NT2/D1 (cell line): ENCODE measurements at regions not wholly inside any gene's neighbourhood (a gene's known extent, or its start where the extent isn't known, plus 50 kb on each side); places are given as distances from the start of the nearest gene placed in this dataset.

ENCODE experiments used
- DNase-seq: peaks from one replicate; pipeline ENCODE4 v3.0.0-alpha.2; 2011; ENCODE audit warnings: low read depth, low spot score
- H3K27me3 ChIP-seq: 2 replicates; pipeline ENCODE4 v1.6.0; 2011; ENCODE audit warnings: mild to moderate bottlenecking; ENCODE audit not compliant: insufficient read length, insufficient read depth
- H3K36me3 ChIP-seq: 2 replicates; pipeline ENCODE4 v1.6.1; 2011; ENCODE audit warnings: mild to moderate bottlenecking, low read length, mixed read lengths; ENCODE audit not compliant: insufficient read depth, insufficient read length
- H3K4me1 ChIP-seq: 2 replicates; pipeline ENCODE4 v1.5.1; 2011; ENCODE audit not compliant: insufficient read depth, insufficient read length
- H3K4me3 ChIP-seq: 2 replicates; pipeline ENCODE4 v1.5.1; 2011; ENCODE audit warnings: low read depth; ENCODE audit not compliant: insufficient read length
- H3K9ac ChIP-seq: 2 replicates; pipeline ENCODE4 v1.6.0; 2011; ENCODE audit warnings: low read depth; ENCODE audit not compliant: insufficient read length
- H3K9me3 ChIP-seq: 2 replicates; pipeline ENCODE4 v1.5.1; 2011; ENCODE audit warnings: mild to moderate bottlenecking, low read length; ENCODE audit not compliant: insufficient read depth
- SUZ12 ChIP-seq: IDR thresholded peaks from 2 replicates; pipeline ENCODE4 v1.6.1; 2011; ENCODE audit not compliant: insufficient read length, insufficient read depth; ENCODE audit errors: extremely low read depth
- YY1 ChIP-seq: IDR thresholded peaks from 2 replicates; pipeline ENCODE4 v1.6.1; 2011; ENCODE audit not compliant: insufficient read length, insufficient read depth
- ZNF274 ChIP-seq: IDR thresholded peaks from 2 replicates; pipeline ENCODE4 v1.6.1; 2011; ENCODE audit warnings: mild to moderate bottlenecking, low read depth, low read length

DNA sequence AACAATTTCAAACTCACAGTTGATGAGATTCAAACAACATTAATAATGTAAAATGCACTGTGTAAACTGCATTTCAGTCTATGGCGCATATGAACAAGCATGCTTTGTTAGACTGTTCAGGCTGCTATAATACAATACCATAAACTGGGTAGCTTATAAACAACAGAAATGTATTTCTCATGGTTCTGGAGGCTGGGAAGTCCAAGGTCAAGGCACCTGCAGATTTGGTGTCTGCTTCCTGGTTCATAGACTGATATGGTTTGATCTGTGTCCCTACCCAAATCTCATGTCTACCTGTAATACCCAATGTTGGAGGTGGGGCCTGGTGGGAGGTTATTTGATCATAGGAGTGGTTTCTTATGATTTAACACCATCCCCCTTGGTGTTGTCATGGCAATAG is 148.1 kb upstream of the SERPINE2 start:
- H3K9ac ChIP-seq = no peak overlapping the region
- H3K9me3 ChIP-seq = peaks cover 18% of the 10 kb centered on the region; the same call in 1 of the 2 replicates
- no peak for DNase-seq
- H3K27me3 ChIP-seq = no peaks in the 10 kb centered on the region
- H3K4me3 ChIP-seq = no peak overlapping the region
- no peaks in the 10 kb centered on the region for H3K36me3 ChIP-seq
- no peaks in the 10 kb centered on the region for H3K4me1 ChIP-seq
- TF ChIP-seq SUZ12 = no peak
- TF ChIP-seq ZNF274 = no peak
- no peak for TF ChIP-seq YY1

DNA sequence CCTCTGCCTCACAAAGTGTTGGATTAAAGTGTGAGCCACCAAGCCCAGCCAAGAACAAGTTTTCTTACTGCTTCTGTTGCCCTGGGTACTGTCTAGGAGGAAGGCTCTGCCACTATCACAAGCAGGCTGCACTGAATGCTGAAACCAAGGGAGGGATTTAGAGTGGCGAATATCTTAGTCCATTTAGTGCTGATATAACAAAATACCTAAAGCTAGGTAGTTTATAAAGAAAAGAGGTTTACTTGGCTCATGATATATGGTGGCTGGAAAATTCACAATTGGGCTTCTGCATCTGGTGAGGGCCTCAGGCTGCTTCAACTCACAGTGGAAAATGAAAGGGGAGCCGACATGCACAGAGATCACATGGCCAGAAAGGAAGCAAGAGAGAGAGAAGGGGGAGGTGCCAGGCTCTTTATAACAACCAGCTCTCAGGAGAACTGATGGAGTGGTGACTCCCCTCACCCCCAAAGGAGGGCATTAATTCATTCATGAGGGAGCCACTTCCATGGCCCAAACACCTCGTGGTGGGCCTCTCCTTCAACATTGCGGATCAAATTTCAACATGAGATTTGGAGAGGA is 146.0 kb upstream of the SERPINE2 start:
- no peaks in the 10 kb centered on the region for H3K4me1 ChIP-seq
- DNase-seq = no peak
- H3K9ac ChIP-seq = no peak overlapping the region
- 0 out of 2 replicates have a peak, but pooled peaks cover 6% of the 10 kb centered on the region for H3K9me3 ChIP-seq
- no peak overlapping the region for H3K4me3 ChIP-seq
- H3K36me3 ChIP-seq = no peaks in the 10 kb centered on the region
- no peaks in the 10 kb centered on the region for H3K27me3 ChIP-seq
- TF ChIP-seq ZNF274 (no peak), YY1 (no peak), SUZ12 (no peak)

DNA sequence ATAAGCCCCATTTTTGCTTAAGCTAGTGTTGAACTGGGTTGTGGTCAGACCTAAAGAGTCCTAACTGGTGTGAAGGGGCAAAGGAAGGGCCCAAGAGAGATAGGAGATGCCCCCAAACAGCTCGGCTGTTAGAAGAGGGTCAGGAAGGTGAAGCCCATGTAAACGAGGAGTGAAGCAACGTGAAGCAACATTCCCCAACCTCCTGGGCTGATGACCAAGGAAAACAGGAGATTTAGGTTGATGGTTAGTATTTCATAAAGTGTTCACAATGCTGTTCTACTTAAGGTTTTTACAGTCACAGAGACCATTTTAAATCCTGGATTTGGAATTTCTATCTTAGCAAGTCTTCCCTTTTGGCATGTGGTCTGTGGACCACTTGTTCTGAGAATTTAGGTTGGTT is 144.0 kb upstream of the SERPINE2 start:
- Histone ChIP-seq H3K36me3 (no peaks in the 10 kb centered on the region), H3K4me3 (no peak overlapping the region), H3K27me3 (no peaks in the 10 kb centered on the region), H3K9me3 (peaks cover 6% of the 10 kb centered on the region; the same call in 1 of the 2 replicates), H3K4me1 (no peaks in the 10 kb centered on the region), H3K9ac (no peak overlapping the region)
- DNase-seq = no peak
- TF ChIP-seq SUZ12 (no peak), ZNF274 (no peak), YY1 (no peak)

DNA sequence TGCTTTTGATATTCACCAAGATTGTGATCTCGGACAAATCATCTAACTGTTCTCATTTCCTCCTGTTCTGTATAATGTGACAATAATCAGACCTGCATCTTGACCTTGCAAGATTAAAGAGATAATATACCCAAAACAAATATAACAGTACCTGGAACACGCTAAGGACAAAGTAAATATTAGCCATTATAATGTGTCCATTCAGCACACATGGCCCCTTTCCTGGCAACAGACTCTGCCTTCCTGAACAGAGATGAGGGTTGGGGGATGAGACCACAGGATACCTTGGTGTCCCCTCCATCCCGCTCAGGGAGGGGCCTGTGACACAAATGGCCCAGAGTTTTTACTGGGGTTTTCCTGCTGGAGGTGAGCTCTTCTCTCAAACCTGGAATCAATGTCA is 143.4 kb upstream of the SERPINE2 start:
- Histone ChIP-seq H3K9me3 (peaks cover 4% of the 10 kb centered on the region; the same call in 1 of the 2 replicates), H3K4me3 (no peak overlapping the region), H3K4me1 (no peaks in the 10 kb centered on the region), H3K9ac (no peak overlapping the region), H3K36me3 (no peaks in the 10 kb centered on the region), H3K27me3 (no peaks in the 10 kb centered on the region)
- no peak for TF ChIP-seq ZNF274
- TF ChIP-seq YY1 = no peak
- no peak for TF ChIP-seq SUZ12
- no peak for DNase-seq

DNA sequence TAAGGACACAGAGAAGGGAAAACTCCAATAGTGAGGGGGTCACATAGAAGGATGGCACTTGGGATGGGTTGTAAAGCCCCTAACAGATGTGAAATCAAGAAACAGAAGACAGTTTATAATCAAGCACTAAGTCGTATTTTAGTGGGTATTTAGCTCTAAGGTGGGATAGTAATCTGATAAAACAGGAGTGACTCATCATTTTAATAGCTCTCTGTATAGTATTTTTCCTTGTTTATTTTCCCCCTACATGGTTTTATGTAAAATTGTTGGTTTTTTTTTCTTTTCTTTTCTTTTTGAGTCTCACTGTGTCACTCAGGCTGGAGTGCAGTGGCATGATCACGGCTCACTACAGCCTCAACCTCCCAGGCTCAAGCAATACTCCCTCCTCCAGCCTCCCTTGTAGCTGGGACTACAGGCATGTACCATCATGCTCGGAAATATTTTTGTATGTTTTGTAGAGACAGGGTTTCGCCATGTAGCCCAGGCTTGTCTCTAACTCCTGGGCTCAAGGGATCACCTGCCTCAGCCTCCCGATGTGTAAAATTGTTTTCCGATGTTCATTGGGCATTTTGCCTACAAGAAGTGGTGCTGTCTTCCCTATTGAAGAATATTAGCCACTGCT is 142.6 kb upstream of the SERPINE2 start:
- H3K4me3 ChIP-seq = no peak overlapping the region
- H3K4me1 ChIP-seq = no peaks in the 10 kb centered on the region
- H3K36me3 ChIP-seq = no peaks in the 10 kb centered on the region
- H3K27me3 ChIP-seq = no peaks in the 10 kb centered on the region
- no peak for DNase-seq
- no peaks in the 10 kb centered on the region; the same call in 1 of the 2 replicates for H3K9me3 ChIP-seq
- no peak overlapping the region for H3K9ac ChIP-seq
- TF ChIP-seq ZNF274 (no peak), SUZ12 (no peak), YY1 (no peak)

DNA sequence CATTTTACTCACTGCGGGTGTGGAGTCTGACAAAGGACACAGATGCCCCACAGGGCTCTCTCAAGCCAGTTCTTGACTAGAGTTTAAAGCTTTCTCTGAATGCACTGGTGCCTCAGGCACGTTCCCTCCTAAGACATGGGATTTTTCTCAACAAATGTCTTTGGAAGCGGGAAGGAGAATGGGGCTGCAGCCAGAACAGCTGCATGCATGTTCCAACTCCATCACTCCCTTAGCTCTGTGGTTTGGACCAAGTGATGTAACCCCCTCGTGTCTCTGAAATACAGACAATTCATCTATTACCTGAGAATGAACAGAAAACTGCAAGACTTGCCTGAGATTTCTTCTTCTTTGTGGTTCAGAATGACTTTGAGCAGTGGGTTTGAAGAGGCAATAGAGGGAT is 141.7 kb upstream of the SERPINE2 start:
- Histone ChIP-seq H3K4me1 (no peaks in the 10 kb centered on the region), H3K36me3 (no peaks in the 10 kb centered on the region), H3K27me3 (no peaks in the 10 kb centered on the region), H3K9me3 (no peaks in the 10 kb centered on the region; the same call in 1 of the 2 replicates), H3K4me3 (no peak overlapping the region), H3K9ac (no peak overlapping the region)
- TF ChIP-seq SUZ12 (no peak), YY1 (no peak), ZNF274 (no peak)
- no peak for DNase-seq

DNA sequence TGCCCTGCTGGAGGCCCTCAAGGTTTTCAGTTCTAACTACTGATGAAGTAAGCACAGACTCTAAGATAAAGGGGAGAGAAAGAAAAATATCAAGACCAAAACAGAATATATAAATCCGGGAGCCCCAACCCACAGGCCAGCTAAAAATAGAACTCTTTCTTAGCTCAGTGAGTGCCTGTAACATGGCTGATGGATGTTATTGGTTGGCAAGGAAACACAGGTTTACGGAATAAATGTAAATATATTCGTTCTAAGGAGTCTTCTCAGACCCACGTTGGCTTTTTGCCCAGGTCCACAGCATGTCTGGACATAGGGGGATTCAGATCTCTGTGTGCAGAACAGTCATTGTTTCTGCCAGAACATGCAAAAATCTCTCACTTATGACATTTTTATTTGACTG is 139.0 kb upstream of the SERPINE2 start:
- DNase-seq = no peak
- Histone ChIP-seq H3K9me3 (no peaks in the 10 kb centered on the region; the same call in 1 of the 2 replicates), H3K4me1 (no peaks in the 10 kb centered on the region), H3K4me3 (no peak overlapping the region), H3K27me3 (no peaks in the 10 kb centered on the region), H3K9ac (no peak overlapping the region), H3K36me3 (no peaks in the 10 kb centered on the region)
- TF ChIP-seq YY1 (no peak), SUZ12 (no peak)
